WERI-Rb-1 (cell line): ENCODE measurements at regions not wholly inside any gene's neighbourhood (a gene's known extent, or its start where the extent isn't known, plus 50 kb on each side); places are given as distances from the start of the nearest gene placed in this dataset.

ENCODE experiments used
- DNase-seq: peaks from one replicate; pipeline ENCODE4 v3.0.0-alpha.2; 2020
- H3K27ac ChIP-seq: fragments of 250-450 bp; sonication (Bioruptor Pico); 2 replicates; pipeline ENCODE4 v1.5.1; 2020; ENCODE audit warnings: mild to moderate bottlenecking, moderate library complexity
- H3K27me3 ChIP-seq: fragments of 250-450 bp; sonication (Bioruptor Pico); 2 replicates; pipeline ENCODE4 v1.5.1; 2021; ENCODE audit warnings: mild to moderate bottlenecking, low read depth, moderate library complexity; ENCODE audit not compliant: insufficient read depth, severe bottlenecking
- H3K36me3 ChIP-seq: fragments of 250-450 bp; sonication (Bioruptor Pico); 2 replicates; pipeline ENCODE4 v1.5.1; 2020; ENCODE audit warnings: mild to moderate bottlenecking, moderate library complexity
- H3K4me3 ChIP-seq: 2 replicates; pipeline ENCODE4 v1.5.1; 2011; ENCODE audit warnings: low read depth, mild to moderate bottlenecking, control low read depth, low read length
- H3K9me3 ChIP-seq: fragments of 250-450 bp; sonication (Bioruptor Pico); 2 replicates; pipeline ENCODE4 v1.5.1; 2021; ENCODE audit warnings: mild to moderate bottlenecking, moderate library complexity; ENCODE audit not compliant: severe bottlenecking
- TF ChIP-seq, protein P1 (sequence below): IDR thresholded peaks from 2 replicates; pipeline ENCODE4 v1.5.1; 2011; ENCODE audit warnings: low read depth, mild to moderate bottlenecking, control low read depth, inconsistent platforms, low read length

DNA sequence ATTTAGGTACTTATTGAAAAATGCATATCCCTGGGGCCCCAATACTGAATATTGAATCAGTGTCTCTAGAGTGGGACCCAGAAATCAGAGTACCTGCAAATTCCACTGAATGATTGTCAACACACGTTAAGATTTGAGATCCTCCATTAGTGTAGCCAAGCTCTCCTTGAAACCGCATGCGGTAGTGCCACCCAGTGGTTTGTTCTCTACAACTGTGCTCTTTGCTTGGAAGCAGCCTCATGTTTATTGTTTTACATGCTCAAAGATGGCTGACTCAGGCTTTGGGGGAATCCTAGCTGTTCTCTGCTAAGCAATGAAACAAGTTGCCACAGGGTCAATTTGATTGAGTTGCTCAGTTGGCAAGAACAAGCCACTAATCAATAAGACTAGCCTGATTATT lies 340.2 kb upstream of the CELF2 start:
- H3K27ac ChIP-seq: no peak overlapping the region
- TF ChIP-seq, protein P1, sequence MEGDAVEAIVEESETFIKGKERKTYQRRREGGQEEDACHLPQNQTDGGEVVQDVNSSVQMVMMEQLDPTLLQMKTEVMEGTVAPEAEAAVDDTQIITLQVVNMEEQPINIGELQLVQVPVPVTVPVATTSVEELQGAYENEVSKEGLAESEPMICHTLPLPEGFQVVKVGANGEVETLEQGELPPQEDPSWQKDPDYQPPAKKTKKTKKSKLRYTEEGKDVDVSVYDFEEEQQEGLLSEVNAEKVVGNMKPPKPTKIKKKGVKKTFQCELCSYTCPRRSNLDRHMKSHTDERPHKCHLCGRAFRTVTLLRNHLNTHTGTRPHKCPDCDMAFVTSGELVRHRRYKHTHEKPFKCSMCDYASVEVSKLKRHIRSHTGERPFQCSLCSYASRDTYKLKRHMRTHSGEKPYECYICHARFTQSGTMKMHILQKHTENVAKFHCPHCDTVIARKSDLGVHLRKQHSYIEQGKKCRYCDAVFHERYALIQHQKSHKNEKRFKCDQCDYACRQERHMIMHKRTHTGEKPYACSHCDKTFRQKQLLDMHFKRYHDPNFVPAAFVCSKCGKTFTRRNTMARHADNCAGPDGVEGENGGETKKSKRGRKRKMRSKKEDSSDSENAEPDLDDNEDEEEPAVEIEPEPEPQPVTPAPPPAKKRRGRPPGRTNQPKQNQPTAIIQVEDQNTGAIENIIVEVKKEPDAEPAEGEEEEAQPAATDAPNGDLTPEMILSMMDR: peak; percentile 51; the same call in 1 of the 2 replicates

DNA sequence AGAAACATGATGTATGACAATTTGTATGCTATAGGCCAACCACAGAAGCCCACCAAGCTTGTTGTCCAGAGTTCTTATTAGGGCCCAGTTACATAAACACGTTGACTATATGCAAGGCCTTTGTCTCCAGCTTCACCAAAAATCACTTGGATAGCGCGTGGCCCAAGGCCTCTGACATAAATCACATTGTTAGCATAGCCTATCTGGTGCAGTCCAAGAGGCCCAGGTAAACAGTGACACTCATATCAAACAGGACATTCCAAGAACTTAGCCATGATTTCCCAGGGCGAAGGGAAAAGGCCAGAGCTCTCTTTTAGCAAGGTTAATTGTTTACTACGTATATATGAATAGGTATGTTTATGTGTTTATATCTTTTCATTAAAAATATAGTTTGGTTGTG lies 337.2 kb upstream of the CELF2 start:
- no peak overlapping the region for H3K4me3 ChIP-seq
- TF ChIP-seq, protein P1: no peak
- no peak for DNase-seq

More for the DNA sequence above, 340.2 kb upstream of the CELF2 start:
- H3K4me3 ChIP-seq: no peak overlapping the region
- no peaks in the 10 kb centered on the region for H3K9me3 ChIP-seq
- H3K36me3 ChIP-seq: no peaks in the 10 kb centered on the region
- DNase-seq: peak; percentile 66
- H3K27me3 ChIP-seq: no peaks in the 10 kb centered on the region

DNA sequence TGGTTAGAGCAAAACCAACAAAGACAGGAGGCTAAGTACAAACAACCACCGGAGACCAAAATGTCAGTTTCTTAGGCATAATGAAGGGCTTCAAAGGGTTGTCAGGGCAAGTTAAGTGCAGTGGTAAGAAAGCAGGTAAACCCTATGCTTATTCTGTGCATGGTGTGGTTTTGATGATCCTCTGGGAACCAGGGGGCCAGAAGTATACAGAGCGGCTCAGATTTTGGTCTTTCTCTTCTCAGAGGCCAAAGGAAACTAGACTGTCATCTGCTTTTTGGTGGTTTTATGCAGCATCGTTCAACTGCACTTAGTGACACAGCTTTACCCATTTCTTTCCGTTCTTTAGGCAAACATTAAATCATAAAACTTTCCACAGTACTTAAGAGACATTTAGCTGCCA lies 332.7 kb upstream of the CELF2 start:
- no peak overlapping the region for H3K27ac ChIP-seq
- TF ChIP-seq, protein P1: no peak
- no peaks in the 10 kb centered on the region for H3K9me3 ChIP-seq
- no peaks in the 10 kb centered on the region for H3K36me3 ChIP-seq
- no peaks in the 10 kb centered on the region for H3K27me3 ChIP-seq
- no peak for DNase-seq
- no peak overlapping the region for H3K4me3 ChIP-seq

More for the DNA sequence above, 337.2 kb upstream of the CELF2 start:
- H3K27me3 ChIP-seq: no peaks in the 10 kb centered on the region
- no peak overlapping the region for H3K27ac ChIP-seq
- no peaks in the 10 kb centered on the region for H3K9me3 ChIP-seq
- no peaks in the 10 kb centered on the region for H3K36me3 ChIP-seq

DNA sequence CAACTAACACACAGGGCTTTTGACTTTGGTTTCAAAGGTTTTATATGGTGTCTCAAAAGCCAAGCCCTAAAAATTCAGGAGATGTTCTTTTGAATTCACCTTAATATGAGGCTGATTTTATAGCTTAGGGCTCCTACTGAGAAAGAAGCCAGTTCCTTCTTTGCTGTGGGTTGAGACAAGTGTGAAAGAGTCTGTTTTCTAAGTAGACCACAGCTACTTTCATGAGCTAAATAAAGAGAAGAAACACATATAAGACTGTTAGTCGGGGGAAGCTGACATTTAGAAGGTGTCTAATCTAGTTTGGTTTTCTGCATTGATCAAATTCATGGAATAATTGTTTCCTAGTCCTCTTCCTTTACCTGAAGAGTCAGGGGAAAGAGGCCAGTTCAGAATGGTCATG lies 332.1 kb upstream of the CELF2 start:
- Histone ChIP-seq H3K27me3 (no peaks in the 10 kb centered on the region), H3K4me3 (no peak overlapping the region), H3K27ac (no peak overlapping the region), H3K9me3 (no peaks in the 10 kb centered on the region), H3K36me3 (no peaks in the 10 kb centered on the region)
- TF ChIP-seq, protein P1: no peak
- DNase-seq: no peak

DNA sequence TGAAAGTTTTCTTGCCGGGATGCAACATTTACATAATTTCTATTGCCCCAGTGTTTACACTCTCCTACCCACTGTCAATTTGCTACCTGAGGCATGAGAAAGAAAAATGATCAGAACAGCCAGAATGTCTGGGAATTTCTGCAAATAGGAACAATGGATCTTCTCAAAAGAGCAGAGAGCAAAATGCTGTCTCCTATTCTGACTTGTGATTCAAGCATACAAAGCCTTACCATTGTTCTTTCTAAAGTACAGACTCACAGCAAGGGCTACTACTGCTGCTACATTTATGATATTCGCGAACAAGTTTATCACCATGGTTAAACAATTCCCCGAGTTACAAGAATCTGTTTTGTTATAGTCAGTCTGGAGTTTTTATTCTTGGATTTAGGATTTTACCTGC lies 329.9 kb upstream of the CELF2 start:
- TF ChIP-seq, protein P1: no peak
- no peaks in the 10 kb centered on the region for H3K27me3 ChIP-seq
- no peaks in the 10 kb centered on the region for H3K9me3 ChIP-seq
- H3K27ac ChIP-seq: no peak overlapping the region
- DNase-seq: no peak
- H3K4me3 ChIP-seq: no peak overlapping the region
- no peaks in the 10 kb centered on the region for H3K36me3 ChIP-seq

DNA sequence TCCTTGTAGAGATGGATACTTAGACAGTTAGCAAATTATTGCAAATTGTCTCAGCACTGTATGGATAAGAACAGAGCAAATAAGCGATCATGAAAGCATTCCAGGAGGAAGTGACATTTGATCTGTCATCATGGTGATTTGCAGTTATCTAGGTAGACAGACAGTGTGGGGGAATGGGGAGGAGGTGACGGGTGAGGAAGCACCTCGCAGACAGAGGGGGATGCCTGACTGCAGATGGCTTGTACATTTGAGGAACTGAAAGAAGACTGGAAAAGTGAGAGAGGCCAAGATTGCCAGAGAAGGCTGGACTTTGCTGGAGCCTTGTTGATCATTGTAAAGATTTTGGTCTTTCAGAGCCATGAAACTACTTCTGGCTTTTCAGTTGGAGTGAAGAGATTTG lies 318.2 kb upstream of the CELF2 start:
- H3K27ac ChIP-seq: no peak overlapping the region

More for the DNA sequence above, 318.2 kb upstream of the CELF2 start:
- H3K36me3 ChIP-seq: no peaks in the 10 kb centered on the region
- no peak for DNase-seq
- no peaks in the 10 kb centered on the region for H3K9me3 ChIP-seq
- no peaks in the 10 kb centered on the region for H3K27me3 ChIP-seq
- H3K4me3 ChIP-seq: no peak overlapping the region
- TF ChIP-seq, protein P1: no peak
